ENCODE measurements at regions not wholly inside any gene's neighbourhood (a gene's known extent, or its start where the extent isn't known, plus 50 kb on each side); places are given as distances from the start of the nearest gene placed in this dataset.
"Not testable (repeated sequence)": the region's sequence is repeated elsewhere in the genome, so short reads cannot be mapped to it uniquely, and the experiment has no call there.

DNA sequence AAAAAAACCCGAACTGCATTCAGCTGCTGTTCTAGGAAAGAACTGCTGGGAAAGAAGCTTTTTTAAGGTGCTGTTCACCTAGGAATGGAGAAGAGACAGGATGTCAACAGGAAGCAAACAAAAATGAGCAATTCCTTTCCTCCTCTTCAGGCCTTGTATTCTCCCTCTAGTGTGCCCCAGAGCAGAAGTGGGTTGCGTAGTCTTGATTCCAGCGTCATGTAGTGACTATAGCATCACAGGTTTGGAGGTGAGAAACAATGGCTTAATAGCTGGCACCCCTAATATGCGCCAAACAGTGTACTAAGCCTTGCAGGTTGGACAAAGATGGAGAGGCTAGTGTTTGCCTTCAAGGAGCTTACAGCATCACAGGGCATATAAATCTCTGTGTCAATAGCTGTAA, 146.3 kb upstream of the LCORL start:
- DNase-seq: no peak

DNA sequence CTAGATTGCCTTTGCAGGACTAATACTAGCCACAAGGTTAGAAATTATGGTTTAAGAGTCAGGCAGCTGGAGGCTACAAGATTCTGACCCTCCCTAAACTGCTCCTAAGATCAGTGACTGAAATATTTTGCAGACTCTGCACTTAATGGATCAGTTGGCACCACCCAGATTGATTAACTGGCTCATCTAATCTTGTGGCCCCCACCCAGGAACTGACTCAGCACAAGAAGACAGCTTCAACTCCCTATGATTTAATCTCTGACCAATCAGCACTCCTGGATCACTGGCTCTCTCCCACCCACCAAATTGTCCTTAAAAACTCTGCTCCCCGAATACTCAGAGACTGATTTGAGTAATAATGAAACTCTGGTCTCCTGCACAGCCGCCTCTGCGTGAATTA, 145.4 kb upstream of the LCORL start:
- DNase-seq: no peak

DNA sequence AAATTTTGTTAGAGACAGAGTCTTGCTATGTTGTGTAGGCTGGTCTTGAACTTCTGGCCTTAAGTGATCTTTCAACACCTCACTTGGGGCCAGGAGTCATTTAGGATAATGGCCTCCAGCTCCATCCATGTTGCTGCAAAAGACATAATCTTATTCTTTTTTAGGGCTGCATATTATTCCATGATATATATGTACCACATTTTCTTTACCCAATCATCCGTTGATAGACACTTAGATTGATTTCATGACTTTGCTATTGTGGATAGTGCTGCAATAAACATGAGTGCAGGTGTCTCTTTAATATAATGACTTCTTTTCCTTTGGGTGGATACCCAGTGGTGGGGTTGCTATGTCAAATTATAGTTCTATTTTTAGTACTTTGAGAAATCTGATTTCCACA, 140.9 kb upstream of the LCORL start:
- DNase-seq: no peak

DNA sequence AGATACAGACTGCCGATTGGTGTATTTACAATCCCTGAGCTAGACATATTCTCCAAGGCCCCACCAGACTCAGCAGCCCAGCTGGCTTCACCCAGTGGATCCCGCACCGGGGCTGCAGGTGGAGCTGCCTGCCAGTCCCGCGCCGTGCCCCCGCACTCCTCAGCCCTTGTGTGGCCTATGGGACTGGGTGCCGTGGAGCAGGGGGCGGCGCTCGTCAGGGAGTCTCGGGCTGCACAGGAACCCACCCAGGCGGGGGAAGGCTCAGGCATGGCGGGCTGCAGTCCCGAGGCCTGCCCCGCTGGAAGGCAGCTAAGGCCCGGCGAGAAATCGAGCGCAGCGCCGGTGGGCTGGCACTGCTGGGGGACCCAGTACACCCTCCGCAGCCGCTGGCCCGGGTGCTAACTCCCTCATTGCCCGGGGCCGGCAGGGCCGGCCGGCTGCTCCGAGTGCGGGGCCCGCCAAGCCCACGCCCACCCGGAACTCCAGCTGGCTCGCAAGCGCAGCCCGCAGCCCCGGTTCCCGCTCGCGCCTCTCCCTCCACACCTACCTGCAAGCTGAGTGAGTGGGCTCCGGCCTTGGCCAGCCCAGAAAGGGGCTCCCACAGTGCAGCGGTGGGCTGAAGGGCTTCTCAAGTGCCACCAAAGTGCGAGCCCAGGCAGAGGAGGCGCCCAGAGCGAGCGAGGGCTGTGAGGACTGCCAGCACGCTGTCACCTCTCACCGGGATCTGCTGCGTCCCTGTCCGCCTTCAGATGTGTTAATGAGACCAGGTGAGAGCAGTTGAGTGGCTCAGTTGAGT, 137.8 kb upstream of the LCORL start:
- not testable (repeated sequence) for DNase-seq

DNA sequence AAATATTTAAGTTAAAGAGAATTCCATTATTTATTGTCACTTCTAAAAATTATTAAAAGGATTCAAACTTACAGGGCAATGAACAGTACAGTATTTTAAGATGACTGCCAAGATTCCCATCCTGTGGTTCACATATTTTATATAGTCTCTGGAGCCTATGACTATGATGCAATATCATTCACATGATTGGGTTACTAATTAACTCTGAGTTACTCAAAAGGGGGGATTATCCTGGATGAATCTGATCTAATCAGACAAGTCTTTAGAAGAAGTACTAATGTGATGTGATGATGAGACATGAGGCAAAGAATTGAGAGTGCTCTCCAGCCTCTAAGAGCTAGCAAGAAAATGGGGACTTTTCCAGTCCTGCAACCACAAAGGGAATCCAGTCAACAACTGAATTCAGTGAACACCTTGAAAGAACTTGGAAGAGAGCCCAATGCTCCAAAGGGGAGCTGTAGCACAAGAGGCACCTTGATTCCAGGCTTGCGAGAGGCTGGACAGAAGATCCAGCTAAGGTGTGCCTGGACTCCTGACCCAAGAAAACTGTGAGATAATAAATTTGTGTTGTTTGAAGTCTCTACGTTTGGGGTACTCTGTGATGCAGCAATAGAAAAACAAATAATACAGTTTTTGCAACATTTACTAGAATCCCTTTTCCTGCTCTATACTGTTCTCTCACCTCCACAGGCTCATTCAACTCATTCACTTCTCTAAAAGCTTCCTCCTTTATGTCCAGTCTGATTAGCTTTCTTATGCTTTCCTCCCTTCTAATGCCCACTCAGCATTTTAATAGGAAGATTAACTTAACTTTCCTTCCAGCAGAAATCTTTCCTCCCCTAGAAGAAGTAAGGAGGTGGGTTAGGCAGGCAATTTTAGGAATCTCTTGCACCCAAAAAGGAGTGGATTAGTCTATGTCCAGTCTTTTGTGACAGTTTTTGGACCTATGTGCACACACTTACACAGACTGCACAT, 133.8 kb upstream of the LCORL start:
- DNase-seq: no peak

DNA sequence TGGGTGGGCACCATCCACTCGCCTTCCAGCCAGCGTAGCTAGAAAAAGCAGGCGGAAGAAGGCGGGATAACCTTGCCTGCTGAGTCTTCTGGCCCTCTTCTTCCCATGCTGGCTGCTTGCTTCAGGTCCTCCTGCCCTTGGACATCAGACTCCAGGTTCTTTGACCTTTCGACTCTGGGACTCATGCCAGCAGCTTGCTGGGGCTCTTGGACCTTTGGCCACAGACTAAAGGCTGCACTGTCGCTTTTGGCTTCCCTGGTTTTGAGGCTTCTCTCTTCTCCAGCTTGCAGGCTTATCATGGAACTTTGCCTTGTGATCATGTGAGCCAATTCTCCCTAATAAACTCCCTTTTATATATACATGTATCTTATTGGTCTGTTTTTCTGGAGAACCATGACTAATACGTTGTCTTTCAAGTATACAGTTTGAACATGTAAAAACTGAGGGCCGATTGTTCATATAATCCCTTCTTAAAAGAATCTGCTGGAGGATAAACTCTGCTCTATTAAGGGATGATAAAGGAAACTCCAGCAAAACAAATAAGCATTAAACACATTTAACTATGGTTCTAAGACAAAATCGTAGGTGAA, 116.6 kb upstream of the LCORL start:
- no peak for DNase-seq

DNA sequence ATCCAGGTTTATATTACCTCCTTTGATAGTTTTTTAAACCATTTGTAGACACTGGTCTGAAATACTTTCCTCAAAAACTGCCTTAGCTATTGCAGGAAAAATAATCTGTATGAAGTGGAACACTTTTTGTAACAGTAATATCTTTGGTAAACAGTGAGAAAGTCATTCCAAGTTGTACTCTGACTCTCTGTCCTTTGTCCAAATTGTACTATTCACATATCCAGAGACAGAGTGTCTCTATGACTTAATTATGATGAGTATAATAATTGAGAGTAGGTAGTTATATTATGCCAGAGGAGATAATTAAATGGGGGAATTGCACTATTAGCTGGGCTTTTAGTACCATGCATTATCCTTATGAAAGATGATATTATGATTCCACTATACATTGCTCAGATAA, 112.6 kb upstream of the LCORL start:
- DNase-seq: no peak

DNA sequence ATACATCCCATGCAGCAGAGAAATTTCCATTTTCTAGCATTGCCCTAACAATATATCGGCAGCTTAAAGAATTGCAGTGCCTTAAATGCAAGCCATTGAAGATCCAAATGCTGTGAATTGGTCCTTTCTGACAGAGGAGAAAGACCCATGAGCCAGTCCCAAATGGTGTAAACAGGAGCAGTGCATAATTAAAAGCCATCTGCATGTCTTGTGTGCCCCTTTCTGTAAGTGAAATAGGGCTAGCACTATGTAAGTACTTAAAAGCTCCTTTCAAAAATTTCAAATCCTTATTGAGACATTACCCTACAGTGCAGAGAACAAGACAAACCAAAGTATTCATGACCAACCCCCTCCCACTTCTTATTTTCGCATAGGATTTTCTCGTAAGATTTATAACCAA, 108.7 kb upstream of the LCORL start:
- no peak for DNase-seq

DNA sequence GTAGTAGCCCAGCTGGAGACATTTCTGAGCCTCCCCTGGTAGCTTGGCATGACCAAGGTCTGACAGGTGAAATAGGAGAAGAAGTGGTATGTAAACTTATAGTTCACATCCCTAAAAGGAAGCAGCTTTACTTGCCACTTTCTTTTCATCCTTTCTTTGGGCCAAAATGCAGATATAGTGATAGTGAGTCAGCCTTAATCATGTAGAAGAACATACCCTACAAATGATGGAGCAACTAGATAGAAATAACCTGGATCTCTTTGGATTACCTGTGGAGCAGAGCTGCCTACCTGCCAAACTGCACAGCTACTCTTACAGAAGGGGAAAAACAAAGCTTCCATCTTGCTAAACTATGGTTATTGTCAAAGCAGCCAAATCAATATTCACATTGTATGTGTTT, 106.7 kb upstream of the LCORL start:
- DNase-seq: no peak

DNA sequence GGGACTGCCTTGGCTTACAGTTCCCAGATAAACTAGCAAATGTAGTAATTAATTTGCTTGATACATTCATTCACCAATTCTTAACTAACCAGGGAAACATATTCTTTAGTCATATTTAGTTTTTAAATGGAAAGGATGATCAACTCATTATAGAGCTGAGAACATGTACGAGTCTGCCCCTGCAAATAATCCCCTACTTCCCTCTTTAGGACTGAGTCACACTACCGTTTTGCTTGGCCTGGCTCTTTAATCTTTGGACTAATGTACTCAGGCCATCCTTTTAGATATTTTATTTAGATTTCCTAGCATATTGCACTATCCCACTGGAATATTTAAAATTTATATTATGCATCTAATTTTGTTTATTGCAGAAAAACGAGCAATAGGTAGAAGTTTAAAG, 105.5 kb upstream of the LCORL start:
- peak; percentile 2 for DNase-seq

DNA sequence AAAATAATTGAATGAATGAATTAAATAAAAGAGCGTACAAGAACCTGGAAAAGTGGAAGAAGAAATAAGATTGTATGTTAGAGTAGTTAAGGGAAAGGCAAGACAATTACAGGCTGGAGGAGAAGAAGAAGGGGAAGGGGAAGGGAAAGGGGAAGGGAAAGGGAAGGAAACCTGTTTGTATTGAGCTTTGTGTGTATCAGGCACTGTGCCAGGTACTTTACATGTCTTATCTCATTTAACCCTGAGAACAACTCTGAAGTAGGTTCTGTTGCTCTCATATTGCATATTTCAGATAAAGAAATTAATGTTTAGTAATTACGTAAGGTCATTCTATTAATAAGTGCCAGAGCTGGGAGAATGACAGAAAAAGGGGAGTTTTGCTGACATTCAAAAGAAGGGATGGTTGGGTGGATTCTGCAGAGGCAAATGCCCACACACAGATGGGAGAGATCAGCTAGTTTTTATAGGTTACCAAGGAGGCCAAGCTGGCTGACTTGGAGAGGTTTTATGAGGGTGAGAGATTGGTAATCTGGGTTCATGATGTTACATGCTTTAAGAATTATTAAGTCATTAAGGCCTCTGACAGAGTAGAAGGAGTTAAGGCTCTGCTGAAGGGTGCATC, 92.3 kb upstream of the LCORL start:
- DNase-seq: no peak

DNA sequence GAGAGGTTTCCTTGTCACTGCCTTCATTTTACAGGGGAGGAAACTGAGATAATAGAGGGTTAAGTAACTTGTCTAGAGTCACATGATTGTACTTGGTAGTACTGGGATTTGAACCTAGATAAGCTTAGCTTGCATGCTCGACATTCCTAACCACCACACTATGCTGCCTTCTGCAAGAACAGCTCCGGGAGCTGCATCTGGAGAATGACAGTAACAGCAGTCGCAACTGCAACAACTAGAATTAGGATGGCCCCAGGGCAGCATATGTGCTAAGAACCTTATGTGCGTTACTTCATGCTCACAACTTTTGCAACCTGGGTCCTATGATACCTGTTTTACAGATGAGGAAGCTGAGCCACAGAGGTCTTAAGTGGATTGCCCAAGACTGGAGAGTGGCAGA, 89.5 kb upstream of the LCORL start:
- DNase-seq: no peak

DNA sequence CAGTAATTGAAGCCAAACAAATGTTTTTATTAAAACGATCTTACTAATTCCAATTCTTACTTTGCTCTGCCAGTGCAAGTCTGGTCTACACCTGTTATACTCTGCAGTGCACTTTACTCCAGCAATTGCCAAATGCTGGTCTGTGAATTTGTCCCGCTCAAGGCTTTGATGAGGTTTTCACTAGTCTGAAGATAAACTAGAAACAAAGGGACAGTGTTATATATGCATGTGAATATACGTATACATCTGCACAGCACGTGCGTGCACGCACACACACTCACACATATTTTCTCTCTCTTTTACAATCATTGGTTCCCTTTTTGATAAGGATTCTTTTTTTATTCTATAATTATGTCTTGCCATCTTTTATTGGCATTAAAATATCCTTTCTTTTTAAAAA, 88.5 kb upstream of the LCORL start:
- peak; percentile 24 for DNase-seq

DNA sequence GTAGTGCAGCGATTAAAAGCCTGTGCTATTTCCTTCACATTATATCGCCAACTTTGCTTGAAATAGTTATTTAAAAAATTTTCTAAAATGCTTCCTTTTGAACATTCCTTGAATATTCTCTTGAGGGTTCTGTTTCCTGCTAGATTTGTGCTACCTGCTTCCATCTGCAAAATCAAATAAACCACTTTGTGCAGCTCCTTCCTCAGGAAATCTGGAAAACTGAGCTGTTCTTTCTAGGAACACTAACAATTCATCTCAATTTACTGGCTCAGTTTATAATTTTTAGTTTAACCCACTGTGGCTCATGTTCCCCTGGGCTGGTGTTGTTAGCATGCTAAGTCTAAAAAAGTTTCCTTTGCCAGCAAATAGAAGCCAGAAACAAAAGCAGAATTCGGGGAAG, 88.1 kb upstream of the LCORL start:
- DNase-seq: no peak

DNA sequence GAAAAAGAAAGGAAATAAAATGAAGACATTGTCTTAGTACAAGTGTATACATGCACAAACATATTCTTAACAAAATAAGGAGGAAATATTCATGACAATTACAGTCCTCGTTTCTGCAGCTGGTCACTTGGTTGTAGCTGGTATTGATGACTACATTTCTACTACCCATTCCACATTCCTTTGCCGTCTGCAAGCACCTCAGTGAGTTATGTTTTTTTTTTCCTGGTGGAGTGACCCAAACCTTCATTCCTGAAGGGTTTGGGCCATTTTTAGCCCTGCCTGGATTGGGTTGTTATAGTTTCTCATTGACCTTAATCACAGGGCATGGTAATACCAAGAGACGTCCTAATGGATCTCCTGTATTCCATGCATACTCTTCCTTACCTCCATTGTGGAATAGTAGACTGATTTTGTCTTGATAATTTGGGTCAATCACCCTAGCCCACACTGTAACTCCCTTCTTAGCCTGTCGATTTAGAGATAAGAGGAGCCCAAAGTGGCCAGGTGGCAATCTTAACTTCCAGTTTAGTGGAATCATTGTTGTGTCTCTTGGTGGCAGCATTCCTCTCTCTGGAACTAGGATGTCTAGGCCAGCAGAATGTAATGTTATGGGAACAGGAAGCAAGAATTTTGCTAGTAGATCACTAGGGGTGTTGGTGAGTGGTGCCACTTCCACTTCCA, 86.4 kb upstream of the LCORL start:
- not testable (repeated sequence) for DNase-seq

DNA sequence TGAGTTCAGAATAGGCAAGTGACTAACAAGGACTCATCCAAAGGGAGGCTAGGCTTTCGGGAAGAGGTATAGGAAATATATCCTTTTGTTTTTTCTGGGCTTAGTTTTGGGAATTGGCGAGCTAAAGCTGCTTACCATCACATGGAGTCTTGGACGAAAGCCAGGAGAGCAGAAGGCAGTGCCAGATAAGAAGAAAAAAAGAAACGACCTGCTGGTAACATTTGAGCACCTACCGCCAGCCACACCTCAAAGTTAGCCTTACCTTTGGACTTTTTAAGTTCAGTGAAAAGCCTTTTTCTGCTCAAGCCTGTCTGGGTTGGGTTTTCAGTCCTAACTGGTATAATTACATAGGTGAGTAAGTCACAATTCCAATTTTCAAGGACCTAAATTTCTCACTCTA, 85.1 kb upstream of the LCORL start:
- DNase-seq: peak; percentile 41

DNA sequence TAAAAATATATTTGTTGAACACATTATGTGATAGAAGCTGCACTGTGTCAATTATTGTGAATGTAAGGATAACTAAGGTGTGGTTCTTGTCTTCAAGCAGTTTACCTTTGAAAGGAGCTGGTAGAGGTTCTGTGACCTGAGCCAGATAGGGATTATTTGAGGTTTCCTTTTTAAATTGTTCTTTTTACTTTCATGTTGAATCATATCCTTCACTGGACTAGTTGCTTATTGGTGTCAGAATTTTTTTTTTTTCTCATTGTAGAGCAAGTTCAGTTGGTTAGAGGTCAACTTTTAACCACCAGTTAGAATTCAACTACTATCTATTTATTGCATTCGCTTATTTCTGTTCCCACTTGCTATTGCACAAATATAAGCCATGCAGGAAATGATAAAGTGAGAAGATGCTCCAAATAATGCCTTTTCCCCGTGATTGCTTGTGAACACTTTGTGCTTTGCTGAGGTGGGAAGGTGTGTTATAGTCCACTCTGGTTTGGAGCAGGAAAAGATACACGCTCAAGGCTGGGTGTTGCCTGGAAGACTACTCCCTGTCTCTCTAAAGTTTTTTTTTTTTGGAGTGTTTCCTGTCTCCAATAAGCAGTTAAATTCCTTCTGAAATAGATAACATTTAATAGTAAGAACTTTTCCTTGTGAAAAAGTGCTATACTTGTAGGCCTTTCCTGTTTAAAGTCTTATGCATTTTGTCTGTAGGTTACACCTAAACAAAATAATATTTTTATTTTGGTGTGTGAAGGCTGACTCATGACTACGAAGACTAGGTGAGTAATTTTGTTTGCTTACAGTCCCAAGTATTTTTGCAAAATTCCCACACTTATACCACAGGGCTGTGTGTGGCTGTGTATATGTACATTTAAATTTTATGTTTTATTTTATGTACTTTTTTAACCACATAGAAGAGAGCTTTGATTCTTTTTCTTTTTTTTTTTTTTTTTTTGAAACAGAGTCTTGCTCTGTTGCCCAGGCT, 83.8 kb upstream of the LCORL start:
- DNase-seq: no peak

DNA sequence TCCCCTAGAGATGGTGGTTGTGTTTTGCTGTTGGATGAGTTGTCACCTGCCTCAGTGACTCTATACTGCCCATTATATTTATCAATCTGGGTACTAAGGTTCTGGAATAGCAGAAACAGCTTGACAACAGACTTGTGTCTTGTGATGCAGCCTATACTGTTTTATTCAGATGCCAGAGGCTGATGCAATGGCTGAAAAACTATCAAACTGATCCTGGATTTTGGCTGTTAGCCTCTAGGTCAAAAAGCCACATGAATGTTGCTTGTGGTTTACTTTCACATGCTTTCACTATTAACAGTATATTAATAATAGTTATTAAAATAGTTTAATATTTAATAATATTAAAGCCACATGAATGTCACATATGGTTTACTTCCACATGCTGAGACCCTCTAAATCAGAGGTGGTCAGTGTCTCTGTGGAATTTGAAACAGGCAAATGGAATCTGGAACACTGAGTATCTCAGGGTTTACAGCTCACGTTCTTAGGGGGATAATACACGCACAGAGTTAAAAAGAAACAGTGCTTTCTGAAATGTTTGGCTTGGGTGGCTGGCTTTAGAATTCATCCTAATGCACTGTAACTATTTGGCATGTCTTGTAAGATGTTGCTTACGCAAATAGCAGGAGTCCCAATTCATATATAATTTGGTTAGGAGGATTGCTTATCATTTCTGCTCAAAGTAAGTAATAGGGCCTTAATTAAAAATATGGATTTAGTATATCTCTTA, 82.5 kb upstream of the LCORL start:
- DNase-seq: peak; percentile 13

DNA sequence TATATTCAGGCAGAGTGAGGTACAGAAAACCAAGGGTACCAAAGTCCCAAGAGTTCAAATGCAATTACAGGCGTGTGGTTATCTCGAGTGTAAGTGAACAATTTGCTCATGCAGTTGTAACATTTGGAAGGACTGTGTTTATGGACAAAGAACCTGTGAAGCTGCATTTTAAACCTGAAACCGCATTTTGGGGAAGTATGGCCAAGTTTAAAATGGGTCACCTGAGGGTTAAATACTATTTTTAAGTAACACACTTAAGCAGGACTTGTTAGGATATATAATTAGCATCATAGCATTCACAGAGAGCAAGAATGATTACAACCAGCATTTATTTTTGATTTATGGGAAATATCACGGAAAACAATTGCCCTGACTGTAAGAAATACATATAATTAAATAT, 79.1 kb upstream of the LCORL start:
- peak; percentile 10 for DNase-seq

DNA sequence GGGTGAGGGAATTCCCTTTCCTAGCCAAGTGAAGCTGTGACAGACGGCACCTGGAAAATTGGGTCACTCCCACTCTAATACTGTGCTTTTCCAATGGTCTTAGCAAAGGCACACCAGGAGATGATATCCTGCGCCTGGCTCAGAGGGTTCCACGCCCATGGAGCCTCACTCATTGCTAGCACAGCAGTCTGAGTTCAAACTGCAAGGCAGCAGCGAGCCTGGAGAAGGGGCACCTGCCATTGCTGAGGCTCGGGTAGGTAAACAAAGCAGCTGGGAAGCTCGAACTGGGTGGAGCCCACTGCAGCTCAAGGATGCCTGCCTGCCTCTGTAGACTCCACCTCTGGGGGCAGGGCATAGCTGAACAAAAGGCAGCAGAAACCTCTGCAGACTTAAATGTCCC, 68.9 kb upstream of the LCORL start:
- DNase-seq: not testable (repeated sequence)

DNA sequence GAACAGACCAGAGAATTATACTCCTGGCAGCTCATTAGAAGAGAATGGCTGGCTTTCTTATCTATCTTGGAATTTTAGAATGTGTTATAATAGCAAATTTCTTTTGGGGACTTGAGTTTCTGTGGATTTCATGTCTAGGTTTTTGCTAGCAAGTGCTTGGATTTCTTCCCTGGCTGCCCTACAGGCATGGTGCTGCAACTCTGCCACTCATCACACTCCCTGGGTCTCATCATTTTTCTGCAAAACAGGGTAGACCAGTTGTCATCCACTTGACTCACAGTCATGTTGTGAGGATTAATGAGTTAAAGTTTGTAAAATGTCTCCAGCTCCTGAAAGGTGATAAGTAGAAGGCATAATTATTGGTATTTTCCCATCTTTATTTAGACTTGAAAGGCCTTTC, 60.7 kb upstream of the LCORL start:
- DNase-seq: no peak

All from OCI-M1 (cell line).